Mesothelial cell of epicardium (in vitro differentiated cells): ENCODE measurements at regions not wholly inside any gene's neighbourhood (a gene's known extent, or its start where the extent isn't known, plus 50 kb on each side); places are given as distances from the start of the nearest gene placed in this dataset.

Experiments used
- DNase-seq, 2 experiments: peaks; one replicate each; pipeline ENCODE4 v3.0.0; 2021; ENCODE audit warnings: low spot score in 2 of 2; ENCODE audit not compliant: unreplicated experiment in 2 of 2
- H3K27ac Mint-ChIP-seq: 2 replicates; pipeline ENCODE4 v1.8.0; 2021; ENCODE audit warnings: mixed read lengths
- H3K27me3 Mint-ChIP-seq: 2 replicates; pipeline ENCODE4 v1.8.0; 2021; ENCODE audit warnings: low read depth, mixed read lengths
- H3K36me3 Mint-ChIP-seq: 2 replicates; pipeline ENCODE4 v1.8.0; 2021; ENCODE audit warnings: mixed read lengths
- H3K4me1 Mint-ChIP-seq: 2 replicates; pipeline ENCODE4 v1.8.0; 2021; ENCODE audit warnings: mixed read lengths
- H3K4me3 Mint-ChIP-seq: 2 replicates; pipeline ENCODE4 v1.8.0; 2021; ENCODE audit warnings: mild to moderate bottlenecking, moderate library complexity, mixed read lengths
- H3K9me3 Mint-ChIP-seq: 2 replicates; pipeline ENCODE4 v1.8.0; 2021; ENCODE audit warnings: mixed read lengths
- TF ChIP-seq, protein P1 (sequence below): fragments of 200-600 bp; sonication (generic); IDR thresholded peaks from one replicate; pipeline ENCODE4 v1.5.0; 2021; ENCODE audit warnings: antibody characterized with exemption; ENCODE audit not compliant: unreplicated experiment

DNA sequence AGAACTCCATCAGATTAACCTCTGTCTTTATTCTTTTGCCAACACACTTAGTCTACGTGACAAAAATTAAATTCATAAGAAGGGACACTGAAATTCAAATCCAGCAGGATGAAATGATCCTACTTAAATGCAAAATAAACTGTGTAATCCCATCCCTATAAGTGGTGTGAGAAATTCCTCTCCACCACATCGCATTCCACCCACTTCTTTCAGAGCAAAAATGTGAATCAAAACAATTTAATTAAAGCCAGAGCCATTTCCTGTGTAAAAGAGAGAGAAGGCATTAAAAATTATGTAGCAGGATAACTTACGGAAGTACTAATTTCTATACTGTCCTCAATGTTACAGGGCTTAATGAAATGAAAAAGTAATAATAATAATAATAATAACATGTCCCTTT, 844.3 kb downstream of the GALC start:
- no peak overlapping the region for H3K4me3 Mint-ChIP-seq
- H3K36me3 Mint-ChIP-seq: no peaks in the 10 kb centered on the region
- TF ChIP-seq, protein P1, sequence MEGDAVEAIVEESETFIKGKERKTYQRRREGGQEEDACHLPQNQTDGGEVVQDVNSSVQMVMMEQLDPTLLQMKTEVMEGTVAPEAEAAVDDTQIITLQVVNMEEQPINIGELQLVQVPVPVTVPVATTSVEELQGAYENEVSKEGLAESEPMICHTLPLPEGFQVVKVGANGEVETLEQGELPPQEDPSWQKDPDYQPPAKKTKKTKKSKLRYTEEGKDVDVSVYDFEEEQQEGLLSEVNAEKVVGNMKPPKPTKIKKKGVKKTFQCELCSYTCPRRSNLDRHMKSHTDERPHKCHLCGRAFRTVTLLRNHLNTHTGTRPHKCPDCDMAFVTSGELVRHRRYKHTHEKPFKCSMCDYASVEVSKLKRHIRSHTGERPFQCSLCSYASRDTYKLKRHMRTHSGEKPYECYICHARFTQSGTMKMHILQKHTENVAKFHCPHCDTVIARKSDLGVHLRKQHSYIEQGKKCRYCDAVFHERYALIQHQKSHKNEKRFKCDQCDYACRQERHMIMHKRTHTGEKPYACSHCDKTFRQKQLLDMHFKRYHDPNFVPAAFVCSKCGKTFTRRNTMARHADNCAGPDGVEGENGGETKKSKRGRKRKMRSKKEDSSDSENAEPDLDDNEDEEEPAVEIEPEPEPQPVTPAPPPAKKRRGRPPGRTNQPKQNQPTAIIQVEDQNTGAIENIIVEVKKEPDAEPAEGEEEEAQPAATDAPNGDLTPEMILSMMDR: no peak
- no peaks in the 10 kb centered on the region for H3K9me3 Mint-ChIP-seq
- H3K27ac Mint-ChIP-seq: peak overlapping the region; percentile 66
- no peak for DNase-seq
- no peaks in the 10 kb centered on the region for H3K27me3 Mint-ChIP-seq
- H3K4me1 Mint-ChIP-seq: peaks cover 34% of the 10 kb centered on the region

GRCh38 chr14:87142551-87143211, 850.3 kb downstream of the GALC start:
- TF ChIP-seq, protein P1: no peak
- no peaks in the 10 kb centered on the region for H3K36me3 Mint-ChIP-seq
- no peaks in the 10 kb centered on the region for H3K27me3 Mint-ChIP-seq
- H3K27ac Mint-ChIP-seq: peak overlapping the region; percentile 60
- DNase-seq: no peak
- no peaks in the 10 kb centered on the region for H3K9me3 Mint-ChIP-seq
- H3K4me1 Mint-ChIP-seq: peaks cover 19% of the 10 kb centered on the region
- H3K4me3 Mint-ChIP-seq: no peak overlapping the region

DNA sequence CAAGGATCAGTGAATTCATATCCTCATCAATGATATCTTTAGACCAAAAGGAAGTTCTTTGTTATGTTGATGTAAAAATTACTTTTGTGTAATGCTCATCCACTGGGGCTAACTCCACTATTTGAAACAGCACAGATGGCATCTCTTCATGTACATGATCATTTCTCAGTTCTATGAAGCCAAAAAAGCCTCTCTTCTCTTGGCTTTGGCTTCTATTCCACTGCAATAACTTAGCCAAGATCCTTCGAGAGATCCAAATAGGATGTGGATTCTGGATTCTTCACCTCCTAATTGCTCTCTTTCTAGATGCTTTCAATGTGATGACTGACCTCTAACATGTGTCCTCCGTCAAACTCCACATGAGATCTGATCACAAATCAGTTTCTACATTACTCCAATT, 851.2 kb downstream of the GALC start:
- no peaks in the 10 kb centered on the region for H3K9me3 Mint-ChIP-seq
- TF ChIP-seq, protein P1: no peak
- H3K36me3 Mint-ChIP-seq: no peaks in the 10 kb centered on the region
- H3K27me3 Mint-ChIP-seq: no peaks in the 10 kb centered on the region
- H3K27ac Mint-ChIP-seq: peak overlapping the region; percentile 52
- H3K4me1 Mint-ChIP-seq: peaks cover 19% of the 10 kb centered on the region
- no peak for DNase-seq
- no peak overlapping the region for H3K4me3 Mint-ChIP-seq

DNA sequence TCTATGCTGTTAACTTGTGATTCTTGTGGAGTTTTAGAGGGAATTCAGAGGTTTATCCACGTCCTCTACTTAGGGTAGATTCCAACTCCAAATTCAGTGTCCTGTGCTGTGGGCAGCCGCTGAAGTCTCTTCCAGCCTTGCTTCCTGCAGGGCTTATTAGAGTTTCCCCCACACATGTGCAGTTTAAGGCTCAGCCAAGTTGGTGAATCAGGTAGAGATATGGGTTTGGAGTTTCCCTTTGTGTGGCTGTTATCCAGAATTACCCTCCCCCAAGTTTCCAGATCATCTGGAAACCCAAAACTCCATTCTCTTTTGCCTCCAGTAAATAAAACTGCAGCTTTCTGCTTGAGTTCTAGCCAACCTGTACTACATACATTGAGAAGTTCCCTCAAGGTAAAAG, 853.7 kb downstream of the GALC start:
- no peak for DNase-seq
- Mint-ChIP-seq H3K4me1 (peaks cover 25% of the 10 kb centered on the region), H3K4me3 (no peak overlapping the region), H3K27ac (no peak overlapping the region), H3K9me3 (no peaks in the 10 kb centered on the region), H3K36me3 (no peaks in the 10 kb centered on the region), H3K27me3 (no peaks in the 10 kb centered on the region)
- TF ChIP-seq, protein P1: no peak

DNA sequence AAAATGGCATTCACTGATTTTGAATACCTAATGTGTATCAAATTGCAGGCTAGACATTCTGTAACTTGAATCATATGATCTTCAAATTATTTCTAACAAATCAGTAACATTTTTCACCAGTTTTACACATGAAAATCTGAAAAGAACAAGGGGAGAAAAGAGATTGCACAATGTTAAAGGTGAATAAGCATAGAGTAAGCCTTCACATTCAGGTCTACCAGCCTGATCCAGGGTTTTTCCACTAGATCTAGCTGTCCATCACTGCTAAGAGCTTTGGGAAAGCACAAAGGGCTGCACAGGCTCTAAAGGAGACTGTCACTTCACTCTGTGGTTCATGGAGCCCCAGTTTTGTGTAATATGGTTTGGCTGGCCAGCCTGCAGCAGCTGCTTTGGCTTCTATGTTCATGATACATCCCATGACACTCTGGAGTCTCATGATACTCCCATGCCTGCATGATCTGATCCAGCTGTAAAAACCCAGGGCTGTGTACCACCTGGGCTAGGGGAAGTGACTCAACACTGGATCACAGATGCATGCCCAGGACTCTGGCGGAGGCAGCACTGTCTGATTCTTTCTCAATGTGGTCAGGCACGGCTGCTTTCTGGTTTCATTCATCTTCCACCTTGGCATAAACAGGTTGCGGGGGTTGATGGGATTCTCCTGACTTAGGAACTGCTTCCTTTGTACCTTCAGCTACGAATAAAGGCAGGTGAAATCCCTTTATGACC, 859.7 kb downstream of the GALC start:
- Mint-ChIP-seq H3K27me3 (no peaks in the 10 kb centered on the region), H3K9me3 (no peaks in the 10 kb centered on the region), H3K27ac (no peak overlapping the region), H3K36me3 (no peaks in the 10 kb centered on the region), H3K4me1 (peaks cover 29% of the 10 kb centered on the region), H3K4me3 (no peak overlapping the region)
- DNase-seq: no peak
- TF ChIP-seq, protein P1: no peak
